ENCODE measurements at regions not wholly inside any gene's neighbourhood (a gene's known extent, or its start where the extent isn't known, plus 50 kb on each side); places are given as distances from the start of the nearest gene placed in this dataset.

DNA sequence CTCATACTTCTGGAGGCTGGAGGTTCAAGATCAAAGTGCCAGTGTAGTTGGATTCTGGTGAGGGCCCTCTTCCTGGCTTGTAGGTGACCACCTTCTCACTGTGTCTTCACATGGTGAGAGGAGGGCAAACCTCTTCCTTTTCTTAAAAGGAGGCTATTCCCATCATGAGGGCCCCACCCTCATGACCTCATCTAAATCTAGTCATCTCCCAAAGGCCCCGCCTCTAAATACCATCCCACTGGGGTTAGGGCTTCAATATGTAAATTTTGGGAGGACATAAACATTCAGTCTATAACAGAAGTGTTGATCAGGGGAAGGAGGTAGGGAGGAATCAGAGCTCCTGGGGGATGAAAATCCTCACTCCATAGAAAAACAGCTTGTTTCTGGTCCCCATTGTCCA is 60.8 kb upstream of the DIPK2B start:
- DNase-seq, result no peak

DNA sequence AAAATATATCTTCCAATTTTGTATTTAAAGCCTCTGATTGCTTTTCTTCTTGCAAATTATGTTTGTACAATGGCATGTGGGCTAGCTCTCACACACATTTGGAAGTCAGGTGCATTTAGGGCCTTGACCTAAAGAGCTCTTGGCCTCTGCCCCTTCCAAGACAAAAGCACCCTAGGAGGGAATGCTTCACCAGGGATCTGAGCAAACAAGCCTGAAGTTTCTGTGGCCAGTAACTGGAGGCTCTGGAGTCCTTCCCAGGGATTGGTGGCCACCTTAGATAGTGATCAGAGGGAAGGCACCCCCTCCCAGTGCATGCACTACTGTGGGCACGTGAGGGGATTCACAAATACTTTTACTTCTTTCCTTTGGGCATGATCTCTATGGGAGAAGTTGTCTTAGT is 60.3 kb upstream of the DIPK2B start:
- DNase-seq, result no peak

DNA sequence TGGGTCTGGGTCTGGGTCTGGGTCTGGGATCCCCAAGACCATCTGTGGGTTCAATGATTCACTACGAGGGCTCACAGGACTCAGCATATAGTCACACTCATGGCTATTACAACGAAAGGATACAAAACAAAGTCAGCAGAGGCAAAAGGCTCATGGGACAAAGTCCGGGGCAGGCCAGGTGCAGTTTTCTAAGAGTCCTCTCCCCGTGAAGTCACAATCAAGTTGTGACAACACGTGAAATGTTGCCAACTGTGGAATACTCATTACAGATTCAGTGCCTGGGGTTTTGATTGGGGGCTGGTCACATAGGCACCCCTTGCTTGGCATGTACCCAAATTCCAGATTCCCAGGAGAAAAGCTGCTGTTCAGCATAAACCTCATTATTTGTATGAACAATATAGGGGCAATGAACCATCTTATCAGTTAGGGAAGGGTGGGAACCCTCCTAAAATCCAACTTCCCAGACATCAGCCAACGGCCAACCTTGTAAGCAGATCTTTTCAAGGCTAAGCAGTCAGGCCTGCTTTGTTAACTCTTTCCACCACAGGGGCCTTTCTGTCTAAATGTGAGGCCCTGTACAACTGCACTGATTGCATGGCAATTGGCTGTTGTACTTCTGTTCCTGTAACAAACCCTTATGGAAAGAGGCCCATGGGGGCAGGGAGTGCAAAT is 58.2 kb upstream of the DIPK2B start:
- no peak for DNase-seq

All from T-helper 2 cell (primary cell).